RPMI8226 (cell line): ENCODE measurements at regions not wholly inside any gene's neighbourhood (a gene's known extent, or its start where the extent isn't known, plus 50 kb on each side); places are given as distances from the start of the nearest gene placed in this dataset.
"Not testable (repeated sequence)": the region's sequence is repeated elsewhere in the genome, so short reads cannot be mapped to it uniquely, and the experiment has no call there.

Experiments
- DNase-seq: peaks from one replicate; pipeline ENCODE4 v3.0.0-alpha.2; 2015

GRCh38 chr7:3094701-3095445 is 51.2 kb upstream of the CARD11 start:
- DNase-seq, result peak; percentile 59

GRCh38 chr7:3097734-3098133 is 54.1 kb upstream of the CARD11 start:
- no peak for DNase-seq

- no peak for DNase-seq
Measured at GRCh38 chr7:3102159-3102558, 58.5 kb upstream of the CARD11 start.

GRCh38 chr7:3103614-3104398 is 60.1 kb upstream of the CARD11 start:
- no peak for DNase-seq

- no peak for DNase-seq
Measured at GRCh38 chr7:3105856-3106255, 62.2 kb upstream of the CARD11 start.

GRCh38 chr7:3106361-3106826 is 62.7 kb upstream of the CARD11 start:
- DNase-seq, result no peak

GRCh38 chr7:3107228-3107763 is 63.6 kb upstream of the CARD11 start:
- no peak for DNase-seq

- no peak for DNase-seq
Measured at GRCh38 chr7:3107889-3108570, 64.4 kb upstream of the CARD11 start.

- no peak for DNase-seq
Measured at GRCh38 chr7:3109311-3109915, 65.7 kb upstream of the CARD11 start.

- DNase-seq, result peak; percentile 27
Measured at GRCh38 chr7:3112479-3113134, 68.9 kb upstream of the CARD11 start.

- DNase-seq, result no peak
Measured at GRCh38 chr7:3114917-3115316, 71.2 kb upstream of the CARD11 start.

GRCh38 chr7:3117081-3117480 is 73.4 kb upstream of the CARD11 start:
- DNase-seq, result no peak

- no peak for DNase-seq
Measured at GRCh38 chr7:3117488-3118231, 74.0 kb upstream of the CARD11 start.

- DNase-seq, result not testable (repeated sequence)
Measured at GRCh38 chr7:3119352-3119927, 75.8 kb upstream of the CARD11 start.

- no peak for DNase-seq
Measured at GRCh38 chr7:3119963-3120362, 76.3 kb upstream of the CARD11 start.

GRCh38 chr7:3120513-3120912 is 76.8 kb upstream of the CARD11 start:
- peak; percentile 15 for DNase-seq

GRCh38 chr7:3128857-3129490 is 85.3 kb upstream of the CARD11 start:
- DNase-seq, result no peak

GRCh38 chr7:3133811-3134385 is 90.2 kb upstream of the CARD11 start:
- DNase-seq, result no peak

- DNase-seq, result no peak
Measured at GRCh38 chr7:3134745-3135144, 91.1 kb upstream of the CARD11 start.

GRCh38 chr7:3135626-3136025 is 92.0 kb upstream of the CARD11 start:
- no peak for DNase-seq
